ENCODE measurements at regions not wholly inside any gene's neighbourhood (a gene's known extent, or its start where the extent isn't known, plus 50 kb on each side); places are given as distances from the start of the nearest gene placed in this dataset.

DNA sequence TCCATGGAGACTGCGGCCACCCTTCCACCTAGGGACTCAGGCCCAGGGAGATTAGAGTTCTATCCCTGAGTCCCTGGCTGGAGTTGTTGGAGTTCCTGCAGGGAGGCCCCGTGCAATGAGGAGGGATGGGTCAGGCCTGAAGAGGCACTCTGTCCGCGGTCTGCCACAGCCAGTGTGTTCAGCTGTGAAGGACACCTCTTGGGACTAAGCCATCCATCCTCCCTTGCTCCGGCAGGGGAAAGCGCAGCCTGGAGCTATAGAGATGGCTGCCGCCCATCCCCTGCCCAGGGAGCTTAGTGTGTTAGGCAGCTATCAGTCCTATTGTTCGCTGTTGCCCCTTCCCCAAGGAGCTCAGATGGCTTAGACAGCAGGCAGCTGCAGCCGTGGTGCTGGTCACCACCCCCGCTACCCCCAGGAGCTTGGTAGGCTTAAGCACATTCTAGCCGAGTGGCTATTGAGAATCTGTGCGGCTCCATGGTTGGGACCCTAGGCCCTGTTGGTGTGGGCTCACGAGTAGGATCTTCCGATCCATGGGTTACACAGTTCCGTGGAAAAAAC, 141.3 kb downstream of the CYB561 start:
- no peaks in the 10 kb centered on the region for H3K27me3 ChIP-seq
- H3K9me3 ChIP-seq: peaks cover 0 to 1% of the 10 kb centered on the region in 2 donors
- TF ChIP-seq, protein P1, sequence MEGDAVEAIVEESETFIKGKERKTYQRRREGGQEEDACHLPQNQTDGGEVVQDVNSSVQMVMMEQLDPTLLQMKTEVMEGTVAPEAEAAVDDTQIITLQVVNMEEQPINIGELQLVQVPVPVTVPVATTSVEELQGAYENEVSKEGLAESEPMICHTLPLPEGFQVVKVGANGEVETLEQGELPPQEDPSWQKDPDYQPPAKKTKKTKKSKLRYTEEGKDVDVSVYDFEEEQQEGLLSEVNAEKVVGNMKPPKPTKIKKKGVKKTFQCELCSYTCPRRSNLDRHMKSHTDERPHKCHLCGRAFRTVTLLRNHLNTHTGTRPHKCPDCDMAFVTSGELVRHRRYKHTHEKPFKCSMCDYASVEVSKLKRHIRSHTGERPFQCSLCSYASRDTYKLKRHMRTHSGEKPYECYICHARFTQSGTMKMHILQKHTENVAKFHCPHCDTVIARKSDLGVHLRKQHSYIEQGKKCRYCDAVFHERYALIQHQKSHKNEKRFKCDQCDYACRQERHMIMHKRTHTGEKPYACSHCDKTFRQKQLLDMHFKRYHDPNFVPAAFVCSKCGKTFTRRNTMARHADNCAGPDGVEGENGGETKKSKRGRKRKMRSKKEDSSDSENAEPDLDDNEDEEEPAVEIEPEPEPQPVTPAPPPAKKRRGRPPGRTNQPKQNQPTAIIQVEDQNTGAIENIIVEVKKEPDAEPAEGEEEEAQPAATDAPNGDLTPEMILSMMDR (IDR thresholded peaks at IDR 0.05): no peak
- H3K4me1 ChIP-seq: peaks cover 0 to 6% of the 10 kb centered on the region in 2 donors
- intact Hi-C loops (cut with DNase I): no loop called here
- ATAC-seq: no peak
- no peak overlapping the region for H3K4me3 ChIP-seq
- H3K27ac ChIP-seq: no peak overlapping the region
- DNase-seq: peak in 1 of 4 donors; percentile 52
- H3K36me3 ChIP-seq: no peaks in the 10 kb centered on the region

DNA sequence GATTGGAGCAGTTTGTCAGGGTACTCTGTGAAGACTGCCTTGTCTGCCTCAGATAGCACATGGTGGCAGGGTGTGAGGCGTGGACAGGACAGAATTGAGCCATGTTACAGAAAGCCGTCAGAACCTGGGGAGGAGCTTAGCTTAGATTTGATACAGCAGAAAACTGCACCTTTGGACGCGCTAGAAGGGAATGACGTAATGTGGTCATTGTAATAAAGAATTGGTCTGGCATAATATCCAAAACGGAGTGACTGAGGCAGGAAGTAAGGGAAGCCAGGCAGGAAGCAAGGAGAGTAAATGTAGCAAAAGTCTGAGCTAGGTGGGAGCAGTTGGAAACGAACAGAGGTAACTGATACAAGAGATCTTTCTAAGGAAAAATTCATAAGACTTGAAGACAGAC, 140.2 kb downstream of the CYB561 start:
- no peaks in the 10 kb centered on the region for H3K36me3 ChIP-seq
- no peaks in the 10 kb centered on the region for H3K27me3 ChIP-seq
- DNase-seq (no peak), ATAC-seq (no peak)
- intact Hi-C loops (cut with DNase I): no loop called here
- no peak overlapping the region for H3K4me3 ChIP-seq
- peaks cover 0 to 6% of the 10 kb centered on the region in 2 donors for H3K4me1 ChIP-seq
- no peak overlapping the region for H3K27ac ChIP-seq
- TF ChIP-seq, protein P1 (IDR thresholded peaks at IDR 0.05): no peak
- H3K9me3 ChIP-seq: peaks cover 0 to 1% of the 10 kb centered on the region in 2 donors

DNA sequence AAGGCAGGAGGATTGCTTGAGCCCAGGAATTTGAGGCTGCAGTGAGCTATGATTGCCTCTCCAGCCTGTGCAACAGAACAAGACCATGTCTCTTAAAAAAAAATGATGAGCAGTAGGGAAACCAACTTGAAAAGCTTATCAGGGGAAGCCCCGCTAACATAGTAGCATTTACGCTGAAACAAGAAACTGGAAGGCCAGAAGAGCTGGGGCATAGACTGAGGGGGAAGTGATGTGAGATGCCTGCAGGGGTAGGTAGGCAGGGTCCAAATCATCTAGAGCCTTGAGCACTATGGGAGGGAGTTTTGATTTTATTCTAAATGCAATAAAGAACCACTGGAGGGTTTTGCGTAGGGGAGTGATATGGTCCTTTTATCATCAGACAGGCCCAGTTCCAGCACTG, 139.3 kb downstream of the CYB561 start:
- H3K27ac ChIP-seq: no peak overlapping the region
- no peak for ATAC-seq
- intact Hi-C loops (cut with DNase I): no loop called here
- H3K4me3 ChIP-seq: no peak overlapping the region
- H3K27me3 ChIP-seq: no peaks in the 10 kb centered on the region
- H3K36me3 ChIP-seq: no peaks in the 10 kb centered on the region
- peaks cover 0 to 1% of the 10 kb centered on the region in 2 donors for H3K9me3 ChIP-seq
- peaks cover 0 to 6% of the 10 kb centered on the region in 2 donors for H3K4me1 ChIP-seq
- TF ChIP-seq, protein P1 (IDR thresholded peaks at IDR 0.05): no peak
- no peak for DNase-seq

DNA sequence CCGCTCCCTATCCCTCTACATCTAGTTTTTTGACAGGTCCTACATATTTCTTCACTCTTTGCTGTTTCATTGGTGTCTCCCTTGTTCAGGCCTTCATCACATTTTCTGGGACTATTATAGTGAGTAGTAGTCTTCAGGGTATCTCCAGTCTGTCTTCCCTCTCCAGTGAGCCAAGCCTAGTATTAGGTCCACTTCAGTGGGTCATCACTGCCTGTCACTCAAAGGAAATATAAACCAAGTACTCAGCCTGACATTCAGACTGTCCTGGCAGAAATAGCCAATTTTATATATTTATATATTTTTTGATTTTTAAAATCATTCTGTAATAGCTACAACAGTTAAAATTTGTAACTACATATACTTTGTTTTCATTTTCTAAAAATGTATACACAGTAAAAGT, 137.8 kb downstream of the CYB561 start:
- DNase-seq: no peak
- Histone ChIP-seq H3K36me3 (no peaks in the 10 kb centered on the region), H3K4me3 (no peak overlapping the region), H3K27me3 (no peaks in the 10 kb centered on the region), H3K9me3 (peaks cover 0 to 1% of the 10 kb centered on the region in 2 donors), H3K27ac (no peak overlapping the region), H3K4me1 (peaks cover 0 to 6% of the 10 kb centered on the region in 2 donors)
- intact Hi-C loops (cut with DNase I): no loop called here
- ATAC-seq: no peak
- TF ChIP-seq, protein P1 (IDR thresholded peaks at IDR 0.05): no peak

- Histone ChIP-seq H3K27ac (no peak overlapping the region), H3K36me3 (no peaks in the 10 kb centered on the region), H3K27me3 (no peaks in the 10 kb centered on the region), H3K9me3 (no peaks in the 10 kb centered on the region), H3K4me1 (peaks cover 0 to 6% of the 10 kb centered on the region in 2 donors), H3K4me3 (no peak overlapping the region)
- ATAC-seq (no peak), DNase-seq (no peak)
- TF ChIP-seq, protein P1 (IDR thresholded peaks at IDR 0.05): no peak
- intact Hi-C loops (cut with DNase I): no loop called here
Measured at GRCh38 chr17:63309021-63309420, 137.1 kb downstream of the CYB561 start.

Data from left lung (tissue), 4 donors.